ENCODE measurements at regions not wholly inside any gene's neighbourhood (a gene's known extent, or its start where the extent isn't known, plus 50 kb on each side); places are given as distances from the start of the nearest gene placed in this dataset.

GRCh38 chr5:56434986-56435385 lies 201.9 kb upstream of the ANKRD55 start:
- Histone ChIP-seq H4K8ac (replicated peaks; ENCODE audit: insufficient read length, low read depth, low read length) (no peak overlapping the region), H3K9me3 (ENCODE audit: control insufficient read depth, low read depth, low read length) (no peaks in the 10 kb centered on the region), H2AFZ (ENCODE audit: low read length) (no peak overlapping the region), H4K5ac (ENCODE audit: insufficient read length, low read depth, low read length) (no peak overlapping the region), H2BK20ac (ENCODE audit: low read depth, low read length, poor library complexity, severe bottlenecking) (no peak overlapping the region), H3K79me1 (ENCODE audit: insufficient read depth, low read depth, low read length, poor library complexity, severe bottlenecking) (no peaks in the 10 kb centered on the region), H3K9ac (ENCODE audit: extremely low read depth, insufficient read length, low read length) (no peak overlapping the region), H3K56ac (ENCODE audit: insufficient read length, low read depth, low read length) (no peak overlapping the region), H2BK12ac (ENCODE audit: insufficient read length, low read depth, low read length) (no peak overlapping the region), H3K4ac (ENCODE audit: low read depth, low read length) (no peak overlapping the region), H2AK5ac (ENCODE audit: insufficient read length, low read length) (no peak overlapping the region), H3K23me2 (ENCODE audit: insufficient read length, low read depth, low read length, poor library complexity, severe bottlenecking) (no peaks in the 10 kb centered on the region), H3K27ac (ENCODE audit: insufficient read length, low read depth, low read length) (no peak overlapping the region), H2BK5ac (ENCODE audit: insufficient read length, low read length) (no peak overlapping the region), H3K4me2 (ENCODE audit: insufficient read depth, insufficient read length, low read length) (no peak overlapping the region), H3K27me3 (ENCODE audit: insufficient read depth, low read length) (no peaks in the 10 kb centered on the region), H3K4me1 (ENCODE audit: insufficient read depth, low read length) (no peaks in the 10 kb centered on the region), H2BK120ac (ENCODE audit: low read depth, low read length, poor library complexity, severe bottlenecking) (no peak overlapping the region), H3K79me2 (ENCODE audit: insufficient read depth, low read length) (no peaks in the 10 kb centered on the region), H3T11ph (ENCODE audit: low read length) (no peak overlapping the region), H2BK15ac (ENCODE audit: low read depth, low read length) (no peak overlapping the region), H3K14ac (ENCODE audit: insufficient read depth, low read length) (no peak overlapping the region), H4K91ac (ENCODE audit: insufficient read length, low read depth, low read length) (no peak overlapping the region), H3K18ac (ENCODE audit: insufficient read length, low read depth, low read length) (no peak overlapping the region), H3K23ac (ENCODE audit: insufficient read length, low read depth, low read length) (no peak overlapping the region), H4K20me1 (ENCODE audit: control insufficient read depth, insufficient read depth, insufficient read length) (no peaks in the 10 kb centered on the region)
- no peak overlapping the region; a peak in 2 of 7 replicates for H3K27ac Mint-ChIP-seq
- 0 out of 5 replicates have a peak, but pooled peaks cover 0 to 2% of the 10 kb centered on the region in 2 experiments for H3K9me3 Mint-ChIP-seq
- TF ChIP-seq CTCF (conservative IDR thresholded peaks at IDR 0.05): no peak
- no peaks in the 10 kb centered on the region for H3K27me3 Mint-ChIP-seq (ENCODE audit: low read depth)
- peaks cover 0 to 2% (median 0%) of the 10 kb centered on the region in 3 experiments; a peak in 1 of 7 replicates for H3K36me3 Mint-ChIP-seq (ENCODE audit: insufficient read depth in 1 of 3, low read depth in 3 of 3)
- no peak for DNase-seq
- peaks cover 8 to 13% of the 10 kb centered on the region in 2 experiments for H3K4me1 Mint-ChIP-seq
- 100% methylated on average over 2 of the region's 3 CpGs for WGBS (ENCODE audit: extremely low coverage, insufficient read length, low lambda C conversion rate)
- H3K4me3 Mint-ChIP-seq: no peak overlapping the region

Data from H9 (cell line).